ENCODE measurements at regions not wholly inside any gene's neighbourhood (a gene's known extent, or its start where the extent isn't known, plus 50 kb on each side); places are given as distances from the start of the nearest gene placed in this dataset.
"Not testable (repeated sequence)": the region's sequence is repeated elsewhere in the genome, so short reads cannot be mapped to it uniquely, and the experiment has no call there.

- Mint-ChIP-seq H3K9me3 (peaks cover 4% of the 10 kb centered on the region), H3K27me3 (no peaks in the 10 kb centered on the region), H3K4me3 (no peak overlapping the region), H3K4me1 (ENCODE audit: low read depth in 2 of 2) (no peaks in the 10 kb centered on the region), H3K36me3 (no peaks in the 10 kb centered on the region), H3K27ac (no peak overlapping the region)
- DNase-seq (ENCODE audit: low spot score), result no peak
- ATAC-seq, result no peak
These were observed 327.0 kb downstream of the GPD2 start for GRCh38 chr2:156763174-156763573.

GRCh38 chr2:156765043-156765442 lies 328.9 kb downstream of the GPD2 start:
- ATAC-seq, result no peak
- Mint-ChIP-seq H3K4me1 (ENCODE audit: low read depth in 2 of 2) (no peaks in the 10 kb centered on the region), H3K27me3 (no peaks in the 10 kb centered on the region), H3K4me3 (no peak overlapping the region), H3K36me3 (no peaks in the 10 kb centered on the region), H3K27ac (no peak overlapping the region), H3K9me3 (peaks cover 3% of the 10 kb centered on the region)
- no peak for DNase-seq (ENCODE audit: low spot score)

GRCh38 chr2:156765450-156765849 lies 329.3 kb downstream of the GPD2 start:
- no peaks in the 10 kb centered on the region for H3K36me3 Mint-ChIP-seq
- H3K4me3 Mint-ChIP-seq, result no peak overlapping the region
- H3K4me1 Mint-ChIP-seq (ENCODE audit: low read depth in 2 of 2), result no peaks in the 10 kb centered on the region
- no peaks in the 10 kb centered on the region for H3K9me3 Mint-ChIP-seq
- ATAC-seq (no peak), DNase-seq (ENCODE audit: low spot score) (no peak)
- H3K27me3 Mint-ChIP-seq, result no peaks in the 10 kb centered on the region
- H3K27ac Mint-ChIP-seq, result no peak overlapping the region

DNA sequence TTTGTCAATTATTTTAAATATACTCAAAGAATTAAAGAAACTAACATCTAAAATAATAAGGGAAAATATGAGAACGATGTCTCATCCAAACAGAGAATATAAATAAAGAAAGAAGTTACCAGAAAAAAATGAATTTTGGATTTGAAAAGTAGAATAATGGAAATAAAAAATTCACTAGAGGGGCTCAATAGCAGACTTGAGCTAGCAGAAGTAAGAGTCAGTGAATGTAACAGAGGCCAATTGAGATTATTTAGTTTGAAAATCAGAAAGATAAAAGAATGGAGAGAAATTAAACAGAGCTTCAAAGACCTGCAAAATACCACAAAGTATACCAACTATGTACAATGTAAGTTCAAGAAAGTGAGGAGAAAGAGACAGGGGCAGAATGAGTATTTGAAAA lies 333.6 kb downstream of the GPD2 start:
- H3K27ac Mint-ChIP-seq, result no peak overlapping the region
- H3K27me3 Mint-ChIP-seq, result no peaks in the 10 kb centered on the region
- H3K4me3 Mint-ChIP-seq, result no peak overlapping the region
- H3K4me1 Mint-ChIP-seq (ENCODE audit: low read depth in 2 of 2), result no peaks in the 10 kb centered on the region
- ATAC-seq (no peak), DNase-seq (ENCODE audit: low spot score) (no peak)
- H3K9me3 Mint-ChIP-seq, result no peaks in the 10 kb centered on the region
- H3K36me3 Mint-ChIP-seq, result no peaks in the 10 kb centered on the region

GRCh38 chr2:156778916-156779315 lies 342.7 kb downstream of the GPD2 start:
- Mint-ChIP-seq H3K27ac (no peak overlapping the region), H3K4me3 (no peak overlapping the region), H3K9me3 (no peaks in the 10 kb centered on the region), H3K4me1 (ENCODE audit: low read depth in 2 of 2) (no peaks in the 10 kb centered on the region), H3K27me3 (no peaks in the 10 kb centered on the region), H3K36me3 (no peaks in the 10 kb centered on the region)
- no peak for ATAC-seq
- no peak for DNase-seq (ENCODE audit: low spot score)

DNA sequence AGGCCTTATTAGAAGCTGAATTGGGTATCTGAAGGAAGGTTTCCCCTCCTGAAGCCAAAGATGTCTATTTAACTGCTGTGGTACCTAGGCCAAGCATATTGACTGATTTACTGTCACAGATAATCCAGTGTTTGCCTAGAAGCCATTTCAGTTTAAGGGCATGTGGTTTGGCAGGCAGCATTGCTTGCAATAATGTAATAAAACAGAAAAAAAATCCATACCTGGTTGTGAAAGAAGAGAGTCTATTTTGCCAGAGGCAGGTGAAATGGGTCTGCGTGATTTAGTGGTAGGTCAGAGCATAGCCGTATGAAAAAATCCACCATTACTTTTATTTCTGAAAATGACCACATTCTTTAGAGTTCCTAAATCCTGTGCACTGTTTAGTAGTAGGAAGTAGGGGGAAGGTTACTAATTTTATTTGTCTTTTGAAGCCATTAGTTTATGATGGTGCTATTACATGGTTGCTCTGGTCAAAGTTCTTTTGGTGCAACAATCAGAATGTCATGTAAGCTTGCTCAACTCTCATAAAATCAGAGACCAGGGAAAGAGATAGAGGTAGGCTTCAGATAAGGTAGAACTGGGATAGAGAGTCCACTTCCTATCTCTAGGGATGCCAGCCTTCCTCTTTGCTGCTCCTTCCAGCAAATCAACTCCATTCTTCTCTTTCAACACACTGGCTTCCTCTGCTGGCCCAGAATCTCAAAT lies 343.4 kb downstream of the GPD2 start:
- Mint-ChIP-seq H3K4me3 (no peak overlapping the region), H3K27me3 (no peaks in the 10 kb centered on the region), H3K36me3 (no peaks in the 10 kb centered on the region), H3K9me3 (no peaks in the 10 kb centered on the region), H3K4me1 (ENCODE audit: low read depth in 2 of 2) (no peaks in the 10 kb centered on the region), H3K27ac (no peak overlapping the region)
- no peak for ATAC-seq
- DNase-seq (ENCODE audit: low spot score), result no peak

DNA sequence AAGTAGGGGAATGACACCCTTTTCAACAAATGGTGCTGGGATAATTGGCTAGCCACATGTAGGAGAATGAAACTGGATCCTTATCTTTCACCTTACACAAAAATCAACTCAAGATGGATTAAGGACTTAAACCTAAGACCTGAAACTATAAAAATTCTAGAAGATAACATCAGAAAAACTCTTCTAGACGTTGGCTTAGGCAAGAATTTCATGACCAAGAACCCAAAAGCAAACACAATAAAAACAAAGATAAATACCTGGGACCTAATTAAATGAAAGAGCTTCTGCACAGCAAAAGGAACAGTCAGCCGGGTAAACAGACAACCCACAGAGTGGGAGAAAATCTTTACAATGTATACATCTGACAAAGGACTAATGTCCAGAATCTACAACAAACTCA lies 345.5 kb downstream of the GPD2 start:
- not testable (repeated sequence) for H3K4me1 Mint-ChIP-seq (ENCODE audit: low read depth in 2 of 2); H3K4me3 Mint-ChIP-seq; H3K27me3 Mint-ChIP-seq; DNase-seq (ENCODE audit: low spot score); H3K27ac Mint-ChIP-seq; H3K9me3 Mint-ChIP-seq; ATAC-seq; H3K36me3 Mint-ChIP-seq

GRCh38 chr2:156784020-156784701 lies 348.0 kb downstream of the GPD2 start:
- Mint-ChIP-seq H3K36me3 (no peaks in the 10 kb centered on the region), H3K27ac (no peak overlapping the region), H3K9me3 (peaks cover 6% of the 10 kb centered on the region)

DNA sequence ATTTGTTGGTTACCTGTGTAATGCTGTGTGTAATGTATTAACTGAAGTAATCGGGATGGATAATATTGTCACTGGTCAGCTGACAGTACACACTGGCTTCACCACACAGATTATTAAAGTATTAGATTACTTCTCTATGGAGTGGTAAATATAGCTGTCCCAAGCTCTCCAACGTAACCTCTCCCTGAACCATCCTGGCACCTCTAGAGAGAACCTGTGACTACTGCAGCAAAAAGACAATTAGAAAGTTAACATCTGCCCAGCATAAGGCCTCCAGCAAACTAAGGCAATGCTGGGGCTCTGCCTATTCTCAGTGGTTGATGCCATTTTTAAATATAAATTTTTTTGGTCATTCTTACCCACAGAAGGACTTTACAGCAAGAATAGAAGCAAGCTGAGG lies 351.3 kb downstream of the GPD2 start:
- no peaks in the 10 kb centered on the region for H3K27me3 Mint-ChIP-seq
- ATAC-seq (no peak), DNase-seq (ENCODE audit: low spot score) (no peak)
- no peak overlapping the region for H3K4me3 Mint-ChIP-seq
- H3K27ac Mint-ChIP-seq, result no peak overlapping the region
- H3K36me3 Mint-ChIP-seq, result no peaks in the 10 kb centered on the region
- peaks cover 18% of the 10 kb centered on the region for H3K9me3 Mint-ChIP-seq
- H3K4me1 Mint-ChIP-seq (ENCODE audit: low read depth in 2 of 2), result no peaks in the 10 kb centered on the region

More at GRCh38 chr2:156784020-156784701, 348.0 kb downstream of the GPD2 start:
- no peak for ATAC-seq
- no peaks in the 10 kb centered on the region for H3K4me1 Mint-ChIP-seq (ENCODE audit: low read depth in 2 of 2)
- no peak for DNase-seq (ENCODE audit: low spot score)
- no peak overlapping the region for H3K4me3 Mint-ChIP-seq
- no peaks in the 10 kb centered on the region for H3K27me3 Mint-ChIP-seq

DNA sequence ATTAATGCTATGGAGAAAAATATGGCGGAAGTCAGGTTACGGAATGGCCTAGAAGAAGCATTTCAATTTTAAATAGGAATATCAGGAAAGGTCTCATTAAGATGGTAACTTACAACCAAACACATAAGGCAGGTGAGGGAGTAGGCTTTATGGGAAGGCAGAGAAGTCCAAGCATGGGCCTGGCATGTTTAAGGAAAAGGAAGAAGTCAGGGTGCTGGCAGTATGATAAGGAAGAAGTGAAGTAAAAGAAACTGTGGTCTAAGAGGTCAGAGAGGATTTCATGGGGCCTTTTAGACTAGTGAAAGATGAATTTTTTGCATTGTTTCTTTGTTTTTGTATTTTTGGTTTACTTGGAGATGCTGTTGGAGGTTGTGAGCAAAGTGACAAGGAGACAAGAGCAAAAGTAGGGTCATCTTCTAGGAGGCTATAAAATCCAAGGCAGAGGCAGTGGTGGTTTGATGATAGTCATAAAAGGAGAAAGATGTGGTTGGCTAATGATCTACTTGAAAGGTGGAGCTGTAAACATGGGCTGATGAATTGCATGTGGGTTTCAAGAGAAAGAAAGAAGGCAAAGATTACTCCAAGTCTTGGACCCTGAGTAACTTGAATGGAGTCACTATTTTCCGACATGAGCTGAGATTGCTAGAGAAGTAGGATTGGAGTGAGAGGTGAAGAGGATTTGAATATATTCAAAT lies 354.3 kb downstream of the GPD2 start:
- Mint-ChIP-seq H3K4me1 (ENCODE audit: low read depth in 2 of 2) (no peaks in the 10 kb centered on the region), H3K4me3 (no peak overlapping the region), H3K27me3 (no peaks in the 10 kb centered on the region), H3K27ac (no peak overlapping the region), H3K36me3 (no peaks in the 10 kb centered on the region), H3K9me3 (peaks cover 18% of the 10 kb centered on the region)
- DNase-seq (ENCODE audit: low spot score) (no peak), ATAC-seq (no peak)

GRCh38 chr2:156792242-156792840 lies 356.2 kb downstream of the GPD2 start:
- no peak overlapping the region for H3K4me3 Mint-ChIP-seq
- no peaks in the 10 kb centered on the region for H3K27me3 Mint-ChIP-seq
- no peak for ATAC-seq
- H3K4me1 Mint-ChIP-seq (ENCODE audit: low read depth in 2 of 2), result no peaks in the 10 kb centered on the region
- no peak for DNase-seq (ENCODE audit: low spot score)
- H3K27ac Mint-ChIP-seq, result no peak overlapping the region
- H3K9me3 Mint-ChIP-seq, result peaks cover 12% of the 10 kb centered on the region
- no peaks in the 10 kb centered on the region for H3K36me3 Mint-ChIP-seq

GRCh38 chr2:156797832-156798231 lies 361.7 kb downstream of the GPD2 start:
- Mint-ChIP-seq H3K27me3 (no peaks in the 10 kb centered on the region), H3K27ac (no peak overlapping the region), H3K36me3 (no peaks in the 10 kb centered on the region)

GRCh38 chr2:156800065-156800653 lies 364.0 kb downstream of the GPD2 start:
- no peaks in the 10 kb centered on the region for H3K27me3 Mint-ChIP-seq
- H3K27ac Mint-ChIP-seq, result no peak overlapping the region
- H3K9me3 Mint-ChIP-seq, result no peaks in the 10 kb centered on the region
- no peaks in the 10 kb centered on the region for H3K4me1 Mint-ChIP-seq (ENCODE audit: low read depth in 2 of 2)
- DNase-seq (ENCODE audit: low spot score) (no peak), ATAC-seq (no peak)
- no peaks in the 10 kb centered on the region for H3K36me3 Mint-ChIP-seq
- no peak overlapping the region for H3K4me3 Mint-ChIP-seq

More at GRCh38 chr2:156797832-156798231, 361.7 kb downstream of the GPD2 start:
- no peaks in the 10 kb centered on the region for H3K9me3 Mint-ChIP-seq
- no peak overlapping the region for H3K4me3 Mint-ChIP-seq
- H3K4me1 Mint-ChIP-seq (ENCODE audit: low read depth in 2 of 2), result no peaks in the 10 kb centered on the region
- DNase-seq (ENCODE audit: low spot score), result no peak
- ATAC-seq, result no peak
